ENCODE measurements at regions not wholly inside any gene's neighbourhood (a gene's known extent, or its start where the extent isn't known, plus 50 kb on each side); places are given as distances from the start of the nearest gene placed in this dataset.

DNA sequence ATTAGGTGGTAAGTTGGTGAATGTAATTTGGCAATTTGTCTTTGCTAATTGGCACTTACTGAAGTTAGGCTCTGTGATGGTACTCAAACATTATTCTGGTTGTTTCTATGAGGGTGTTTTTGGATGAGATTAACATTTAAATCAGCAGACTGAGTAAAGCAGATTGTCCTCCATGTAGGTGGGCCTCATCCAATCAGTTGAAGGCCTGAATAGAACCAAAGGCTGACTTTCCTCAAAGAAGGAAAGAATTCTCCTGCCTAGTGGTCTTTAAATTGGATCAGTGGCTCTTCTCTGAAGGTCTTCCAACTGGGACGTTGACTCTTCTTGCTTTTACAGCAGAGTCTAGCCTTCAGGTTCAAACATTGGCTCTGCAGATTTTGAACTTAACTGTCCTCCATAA lies 278.3 kb downstream of the KIF20B start:
- Histone ChIP-seq H3K79me2 (ENCODE audit: insufficient read depth, low read depth, low read length) (no peaks in the 10 kb centered on the region), H3K4me3 (ENCODE audit: low read depth, low read length, poor library complexity, severe bottlenecking) (no peak overlapping the region), H3K4me2 (ENCODE audit: low read length) (no peak overlapping the region), H3K27ac (ENCODE audit: low read depth, low read length, poor library complexity, severe bottlenecking) (no peak overlapping the region), H2AFZ (ENCODE audit: low read length) (no peak overlapping the region), H3K9me2 (ENCODE audit: insufficient read depth, low read length) (no peaks in the 10 kb centered on the region), H3K4me1 (ENCODE audit: insufficient read depth, low read length, poor library complexity, severe bottlenecking) (peaks cover 10% of the 10 kb centered on the region), H3K9me3 (ENCODE audit: low read length) (no peaks in the 10 kb centered on the region), H4K20me1 (ENCODE audit: insufficient read depth, low read length) (no peaks in the 10 kb centered on the region), H3K36me3 (ENCODE audit: insufficient read depth, low read length) (no peaks in the 10 kb centered on the region)
- DNase-seq (ENCODE audit: low spot score), result no peak
- TF ChIP-seq EZH2phosphoT487 (IDR thresholded peaks at IDR 0.05; ENCODE audit: borderline replicate concordance, low read depth, low read length), result no peak
- TF ChIP-seq, protein P1, sequence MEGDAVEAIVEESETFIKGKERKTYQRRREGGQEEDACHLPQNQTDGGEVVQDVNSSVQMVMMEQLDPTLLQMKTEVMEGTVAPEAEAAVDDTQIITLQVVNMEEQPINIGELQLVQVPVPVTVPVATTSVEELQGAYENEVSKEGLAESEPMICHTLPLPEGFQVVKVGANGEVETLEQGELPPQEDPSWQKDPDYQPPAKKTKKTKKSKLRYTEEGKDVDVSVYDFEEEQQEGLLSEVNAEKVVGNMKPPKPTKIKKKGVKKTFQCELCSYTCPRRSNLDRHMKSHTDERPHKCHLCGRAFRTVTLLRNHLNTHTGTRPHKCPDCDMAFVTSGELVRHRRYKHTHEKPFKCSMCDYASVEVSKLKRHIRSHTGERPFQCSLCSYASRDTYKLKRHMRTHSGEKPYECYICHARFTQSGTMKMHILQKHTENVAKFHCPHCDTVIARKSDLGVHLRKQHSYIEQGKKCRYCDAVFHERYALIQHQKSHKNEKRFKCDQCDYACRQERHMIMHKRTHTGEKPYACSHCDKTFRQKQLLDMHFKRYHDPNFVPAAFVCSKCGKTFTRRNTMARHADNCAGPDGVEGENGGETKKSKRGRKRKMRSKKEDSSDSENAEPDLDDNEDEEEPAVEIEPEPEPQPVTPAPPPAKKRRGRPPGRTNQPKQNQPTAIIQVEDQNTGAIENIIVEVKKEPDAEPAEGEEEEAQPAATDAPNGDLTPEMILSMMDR (conservative IDR thresholded peaks at IDR 0.05; ENCODE audit: low read length), result no peak
- BruUV-seq (replicated peaks), result no TSS peak
- intact Hi-C loops (cut with micrococcal nuclease; ENCODE audit: unreplicated experiment), result no loop called here
- ChIA-PET CTCF (ENCODE audit: unreplicated experiment) (no interaction called here), POLR2A (interaction anchor here (0.6 to 1.0 kb wide), 3 partner anchors 17 to 386 kb away, joined by 3 read pairs; no protein-coding TSS in a partner anchor)

GRCh38 chr10:89980166-89980565 lies 278.8 kb downstream of the KIF20B start:
- TF ChIP-seq EZH2phosphoT487 (IDR thresholded peaks at IDR 0.05; ENCODE audit: borderline replicate concordance, low read depth, low read length), result no peak
- TF ChIP-seq, protein P1 (conservative IDR thresholded peaks at IDR 0.05; ENCODE audit: low read length), result no peak
- H2AFZ ChIP-seq (ENCODE audit: low read length), result no peak overlapping the region
- intact Hi-C loops (cut with micrococcal nuclease; ENCODE audit: unreplicated experiment), result no loop called here
- H3K27ac ChIP-seq (ENCODE audit: low read depth, low read length, poor library complexity, severe bottlenecking), result no peak overlapping the region
- no peaks in the 10 kb centered on the region for H3K9me2 ChIP-seq (ENCODE audit: insufficient read depth, low read length)
- H3K4me1 ChIP-seq (ENCODE audit: insufficient read depth, low read length, poor library complexity, severe bottlenecking), result peaks cover 10% of the 10 kb centered on the region
- H3K9me3 ChIP-seq (ENCODE audit: low read length), result no peaks in the 10 kb centered on the region
- POLR2A ChIA-PET, result interaction anchor here (0.7 to 1.0 kb wide), 3 partner anchors 18 to 386 kb away, joined by 3 to 7 read pairs (median 3); no protein-coding TSS in a partner anchor
- H3K79me2 ChIP-seq (ENCODE audit: insufficient read depth, low read depth, low read length), result no peaks in the 10 kb centered on the region
- no peak for DNase-seq (ENCODE audit: low spot score)
- CTCF ChIA-PET (ENCODE audit: unreplicated experiment), result no interaction called here
- no peak overlapping the region for H3K4me3 ChIP-seq (ENCODE audit: low read depth, low read length, poor library complexity, severe bottlenecking)
- H3K4me2 ChIP-seq (ENCODE audit: low read length), result no peak overlapping the region
- H3K36me3 ChIP-seq (ENCODE audit: insufficient read depth, low read length), result no peaks in the 10 kb centered on the region
- BruUV-seq (replicated peaks), result no TSS peak
- no peaks in the 10 kb centered on the region for H4K20me1 ChIP-seq (ENCODE audit: insufficient read depth, low read length)

- BruUV-seq (replicated peaks), result no TSS peak
- Histone ChIP-seq H3K9me2 (ENCODE audit: insufficient read depth, low read length) (no peaks in the 10 kb centered on the region), H3K36me3 (ENCODE audit: insufficient read depth, low read length) (no peaks in the 10 kb centered on the region), H4K20me1 (ENCODE audit: insufficient read depth, low read length) (no peaks in the 10 kb centered on the region), H3K4me3 (ENCODE audit: low read depth, low read length, poor library complexity, severe bottlenecking) (no peak overlapping the region), H3K79me2 (ENCODE audit: insufficient read depth, low read depth, low read length) (no peaks in the 10 kb centered on the region), H3K4me1 (ENCODE audit: insufficient read depth, low read length, poor library complexity, severe bottlenecking) (no peaks in the 10 kb centered on the region), H2AFZ (ENCODE audit: low read length) (no peak overlapping the region), H3K4me2 (ENCODE audit: low read length) (no peak overlapping the region), H3K27ac (ENCODE audit: low read depth, low read length, poor library complexity, severe bottlenecking) (no peak overlapping the region), H3K9me3 (ENCODE audit: low read length) (no peaks in the 10 kb centered on the region)
- no peak for DNase-seq (ENCODE audit: low spot score)
- intact Hi-C loops (cut with micrococcal nuclease; ENCODE audit: unreplicated experiment), result no loop called here
- ChIA-PET POLR2A (interaction anchor here (1.3 kb wide), 1 partner anchor 22 kb away, joined by 3 read pairs; no protein-coding TSS in a partner anchor), CTCF (ENCODE audit: unreplicated experiment) (no interaction called here)
- TF ChIP-seq, protein P1 (conservative IDR thresholded peaks at IDR 0.05; ENCODE audit: low read length), result no peak
- TF ChIP-seq EZH2phosphoT487 (IDR thresholded peaks at IDR 0.05; ENCODE audit: borderline replicate concordance, low read depth, low read length), result no peak
Observed at GRCh38 chr10:89981891-89982290, 280.5 kb downstream of the KIF20B start.

All from OCI-LY7 (cell line).